H1 (cell line): ENCODE measurements at regions not wholly inside any gene's neighbourhood (a gene's known extent, or its start where the extent isn't known, plus 50 kb on each side); places are given as distances from the start of the nearest gene placed in this dataset.

Experiments used
- CTCF ChIA-PET: fragments of 300-600 bp; sonication (Branson Sonifier 250); formaldehyde crosslinking; loops from one replicate; lab custom pipeline; 2021; ENCODE audit not compliant: partially characterized antibody; lab: Charles Lee
- POLR2A ChIA-PET: fragments of 300-600 bp; sonication (Branson Sonifier 250); formaldehyde crosslinking; loops from one replicate; lab custom pipeline; 2021; ENCODE audit warnings: inconsistent platforms; ENCODE audit not compliant: partially characterized antibody; lab: Charles Lee
- DNase-seq, 2 experiments: peaks; one replicate each; pipeline versions ENCODE4 v3.0.0 to v3.0.0-alpha.2; 2010 to 2022; ENCODE audit warnings: low spot score in 2 of 2, low read depth in 1 of 2, mixed read lengths in 1 of 2
- FAIRE-seq: peaks from 2 replicates; lab custom pipeline; 2011; peaks lifted over from hg19 to GRCh38; lab: Jason Lieb, UNC
- H2AFZ ChIP-seq: 2 replicates; pipeline ENCODE4 v1.8.1; 2012; ENCODE audit warnings: low read length, inconsistent platforms
- H2AK5ac ChIP-seq: 2 replicates; pipeline ENCODE4 v1.6.1; 2013; ENCODE audit warnings: low read depth, low read length
- H2BK120ac ChIP-seq: replicated peaks from 2 replicates; pipeline ENCODE3; 2013; ENCODE audit warnings: low read depth, low read length, inconsistent platforms
- H2BK12ac ChIP-seq: 2 replicates; pipeline ENCODE4 v1.6.1; 2013; ENCODE audit warnings: low read depth, low read length
- H2BK15ac ChIP-seq: 2 replicates; pipeline ENCODE4 v1.6.1; 2013; ENCODE audit warnings: low read length
- H2BK20ac ChIP-seq: 2 replicates; pipeline ENCODE4 v1.6.1; 2013; ENCODE audit warnings: low read length
- H2BK5ac ChIP-seq: 2 replicates; pipeline ENCODE4 v1.6.1; 2013; ENCODE audit warnings: low read depth, low read length
- H3K14ac ChIP-seq: 2 replicates; pipeline ENCODE4 v1.6.1; 2013; ENCODE audit warnings: inconsistent platforms; ENCODE audit not compliant: insufficient read length
- H3K18ac ChIP-seq: 2 replicates; pipeline ENCODE4 v1.6.1; 2013; ENCODE audit warnings: low read length; ENCODE audit errors: extremely low read depth
- H3K23ac ChIP-seq: 2 replicates; pipeline ENCODE4 v1.6.1; 2013; ENCODE audit warnings: inconsistent platforms; ENCODE audit not compliant: insufficient read length
- H3K23me2 ChIP-seq: 2 replicates; pipeline ENCODE4 v1.6.1; 2013; ENCODE audit warnings: low read depth, low read length
- H3K27ac ChIP-seq: 2 replicates; pipeline ENCODE4 v1.6.1; 2011; ENCODE audit warnings: low read depth, low read length, inconsistent platforms
- H3K27me3 ChIP-seq, 4 experiments: replicated peaks in 1 of 4; 1 replicate in 1 of 4; 2 replicates in 3 of 4; pipeline versions ENCODE4 v1.6.1 to v1.8.1; 2011 to 2013; ENCODE audit warnings: low read length in 3 of 4, mild to moderate bottlenecking in 3 of 4, inconsistent platforms in 2 of 4, mixed read lengths in 2 of 4, moderate library complexity in 1 of 4; ENCODE audit not compliant: control insufficient read depth in 3 of 4, insufficient read depth in 3 of 4; ENCODE audit errors: extremely low read depth in 1 of 4
- H3K36me3 ChIP-seq, 4 experiments: 2 replicates each; pipeline versions ENCODE4 v1.6.1 to v1.8.1; 2011 to 2013; ENCODE audit warnings: mild to moderate bottlenecking in 4 of 4, low read length in 3 of 4, moderate library complexity in 2 of 4, control low read depth in 1 of 4, inconsistent platforms in 1 of 4; ENCODE audit not compliant: insufficient read depth in 4 of 4, control insufficient read depth in 2 of 4
- H3K4ac ChIP-seq: replicated peaks from 2 replicates; pipeline ENCODE3; 2013; ENCODE audit warnings: low read length, low read depth, mixed read lengths, inconsistent platforms; ENCODE audit not compliant: insufficient read length
- H3K4me1 ChIP-seq, 4 experiments: replicated peaks in 1 of 4; 1 replicate in 1 of 4; 2 replicates in 3 of 4; pipeline versions ENCODE4 v1.6.1 to v1.8.1; 2011 to 2013; ENCODE audit warnings: low read length in 3 of 4, inconsistent platforms in 2 of 4, mixed read lengths in 1 of 4; ENCODE audit not compliant: insufficient read depth in 4 of 4, control insufficient read depth in 3 of 4
- H3K4me2 ChIP-seq, 2 experiments: 2 replicates each; pipeline versions ENCODE4 v1.6.1 to v1.8.1; 2011 to 2013; ENCODE audit warnings: low read depth in 2 of 2, low read length in 2 of 2, control low read depth in 1 of 2, inconsistent platforms in 1 of 2, mild to moderate bottlenecking in 1 of 2; ENCODE audit not compliant: insufficient read depth in 1 of 2
- H3K4me3 ChIP-seq, 4 experiments: fragments of 200-600, 300-600 bp in 1 of 4; sonication (generic), shearing (Covaris generic), sonication (Bioruptor Twin) in 1 of 4; 2 replicates each; pipeline versions ENCODE4 v1.5.1 to v1.8.1; 2011 to 2016; ENCODE audit warnings: low read length in 4 of 4, low read depth in 3 of 4, control low read depth in 2 of 4, inconsistent platforms in 2 of 4, mild to moderate bottlenecking in 2 of 4, mixed read lengths in 1 of 4, moderate library complexity in 1 of 4; ENCODE audit not compliant: insufficient read depth in 2 of 4; ENCODE audit errors: extremely low read depth in 1 of 4
- H3K56ac ChIP-seq: replicated peaks from 2 replicates; pipeline ENCODE3; 2013; ENCODE audit warnings: low read depth, mild to moderate bottlenecking, mixed read lengths, low read length, inconsistent platforms; ENCODE audit not compliant: insufficient read length
- H3K79me1 ChIP-seq: 2 replicates; pipeline ENCODE4 v1.6.1; 2013; ENCODE audit warnings: low read depth, low read length, control low read depth
- H3K79me2 ChIP-seq, 2 experiments: 2 replicates each; pipeline versions ENCODE4 v1.6.1 to v1.8.1; 2012 to 2013; ENCODE audit warnings: low read length in 2 of 2, mild to moderate bottlenecking in 2 of 2, inconsistent platforms in 1 of 2; ENCODE audit not compliant: insufficient read depth in 2 of 2, control insufficient read depth in 1 of 2
- H3K9ac ChIP-seq, 4 experiments: replicated peaks in 1 of 4; 1 replicate in 1 of 4; 2 replicates in 3 of 4; pipeline versions ENCODE4 v1.6.1 to v1.8.1; 2011 to 2013; ENCODE audit warnings: low read depth in 3 of 4, low read length in 3 of 4, control low read depth in 2 of 4, mild to moderate bottlenecking in 2 of 4, moderate library complexity in 2 of 4, inconsistent platforms in 1 of 4; ENCODE audit errors: extremely low read depth in 1 of 4
- H3K9me3 ChIP-seq, 2 experiments: 2 replicates each; pipeline versions ENCODE4 v1.6.1 to v1.8.1; 2012 to 2013; ENCODE audit warnings: mild to moderate bottlenecking in 2 of 2, moderate library complexity in 2 of 2, control low read depth in 1 of 2, inconsistent platforms in 1 of 2, low read depth in 1 of 2, low read length in 1 of 2, mixed read lengths in 1 of 2; ENCODE audit not compliant: insufficient read depth in 2 of 2
- H4K20me1 ChIP-seq, 2 experiments: replicated peaks in 1 of 2; 2 replicates each; pipeline versions ENCODE3 to v1.8.1; 2011 to 2013; ENCODE audit warnings: inconsistent platforms in 2 of 2, low read length in 2 of 2, mild to moderate bottlenecking in 1 of 2; ENCODE audit not compliant: insufficient read depth in 2 of 2, control insufficient read depth in 1 of 2
- H4K5ac ChIP-seq: 2 replicates; pipeline ENCODE4 v1.6.1; 2013; ENCODE audit warnings: low read length, low read depth, mixed read lengths, inconsistent platforms; ENCODE audit not compliant: insufficient read length
- H4K8ac ChIP-seq: 2 replicates; pipeline ENCODE4 v1.8.0; 2013; ENCODE audit warnings: mild to moderate bottlenecking, moderate library complexity, low read length, inconsistent platforms; ENCODE audit not compliant: insufficient read depth; ENCODE audit errors: extremely low read depth
- H4K91ac ChIP-seq: replicated peaks from 2 replicates; pipeline ENCODE3; 2013; ENCODE audit warnings: low read length, mixed read lengths, inconsistent platforms; ENCODE audit not compliant: insufficient read length
- CBX8 ChIP-seq: fragments of 300-800, 300-1000 bp; sonication (generic); IDR thresholded peaks from 2 replicates; pipeline ENCODE4 v1.7.1; 2016; ENCODE audit warnings: low read depth, low read length, borderline replicate concordance
- CHD2 ChIP-seq: IDR thresholded peaks from 2 replicates; pipeline ENCODE4 v1.6.1; 2012; ENCODE audit warnings: low read length, improper control_type of control experiment
- EZH2 ChIP-seq: fragments of 200-600 bp; sonication (generic); IDR thresholded peaks from 2 replicates; pipeline ENCODE4 v1.7.1; 2012; ENCODE audit warnings: low read depth, mild to moderate bottlenecking, moderate library complexity, low read length, inconsistent platforms; ENCODE audit not compliant: severe bottlenecking
- PHF8 ChIP-seq: fragments of 200-600 bp; sonication (generic); conservative IDR thresholded peaks from 2 replicates; pipeline ENCODE4 v1.7.1; 2012; ENCODE audit warnings: low read depth, mild to moderate bottlenecking, inconsistent platforms, low read length, moderate library complexity
- POLR2A ChIP-seq, 2 experiments: IDR thresholded peaks; 1 replicate in 1 of 2; 2 replicates in 1 of 2; pipeline ENCODE4 v1.6.1; 2011; ENCODE audit warnings: low read depth in 2 of 2, low read length in 2 of 2, mild to moderate bottlenecking in 2 of 2; ENCODE audit errors: control extremely low read depth in 1 of 2
- POU5F1 ChIP-seq: IDR thresholded peaks from 2 replicates; pipeline ENCODE4 v1.6.1; 2011; ENCODE audit warnings: low read depth, mild to moderate bottlenecking, low read length, moderate library complexity
- RXRA ChIP-seq: IDR thresholded peaks from 2 replicates; pipeline ENCODE4 v1.6.1; 2011; ENCODE audit warnings: low read depth, mild to moderate bottlenecking, low read length, moderate library complexity; ENCODE audit not compliant: insufficient read depth
- SIX5 ChIP-seq: IDR thresholded peaks from 2 replicates; pipeline ENCODE4 v1.6.1; 2011; ENCODE audit warnings: mild to moderate bottlenecking, low read depth, low read length
- SUZ12 ChIP-seq: fragments of 200-600 bp; sonication (generic); IDR thresholded peaks from 2 replicates; pipeline ENCODE4 v1.6.1; 2012; ENCODE audit warnings: mild to moderate bottlenecking, inconsistent platforms, low read length, moderate library complexity, mixed read lengths
- WGBS, 2 experiments: shearing (Covaris generic) in 1 of 2; methylation state at CpG; one replicate each; pipeline versions ENCODE4 v1.1.6 to v1.1.7; 2013 to 2015; ENCODE audit warnings: low lambda C conversion rate in 2 of 2, mixed read lengths in 2 of 2, inconsistent platforms in 1 of 2, low coverage in 1 of 2, missing lambda C conversion rate in 1 of 2; ENCODE audit not compliant: insufficient replicate concordance in 2 of 2, insufficient coverage in 1 of 2, insufficient read length in 1 of 2; ENCODE audit errors: extremely low coverage in 1 of 2, missing lambda C conversion rate in 1 of 2; 5-methylcytosine and 5-hydroxymethylcytosine counted together
- TF ChIP-seq, protein P1 (sequence below): IDR thresholded peaks from 2 replicates; pipeline ENCODE4 v1.6.1; 2011; ENCODE audit warnings: low read depth, mild to moderate bottlenecking, low read length; ENCODE audit not compliant: insufficient read depth

DNA sequence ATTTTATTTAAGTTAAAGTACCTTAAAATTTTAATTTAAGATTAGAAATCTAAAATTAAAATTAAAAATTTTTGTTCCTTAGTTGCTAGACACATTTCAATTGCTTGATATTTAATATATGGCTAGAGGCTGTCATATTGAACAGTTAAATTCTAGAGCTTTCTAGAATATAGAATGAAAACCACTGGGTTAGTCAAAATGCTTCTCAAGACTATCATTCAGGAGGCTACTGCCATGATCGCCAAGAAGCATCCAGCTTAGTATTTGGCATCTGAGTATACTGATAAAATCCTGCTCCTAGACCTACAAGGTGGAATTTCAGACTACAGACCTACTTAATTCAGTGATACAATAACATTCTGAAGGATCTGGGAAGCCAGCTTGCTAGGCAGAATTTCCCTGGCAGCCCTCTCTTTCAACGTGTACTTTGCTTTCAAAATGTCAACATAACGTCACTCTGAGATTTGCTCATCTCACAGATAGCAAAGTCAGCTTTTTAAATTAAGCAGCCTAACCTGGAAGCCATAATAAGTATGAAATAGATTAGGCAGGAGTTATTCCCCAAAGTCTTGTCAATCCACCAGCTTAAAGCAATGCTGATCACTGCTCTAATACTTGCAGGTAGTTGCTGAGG is 525.8 kb downstream of the FSCB start:
- no peaks in the 10 kb centered on the region for H3K79me2 ChIP-seq
- H2BK20ac ChIP-seq = no peak overlapping the region
- no peaks in the 10 kb centered on the region for H3K36me3 ChIP-seq
- H4K91ac ChIP-seq = no peak overlapping the region
- H3K18ac ChIP-seq = no peak overlapping the region
- no peak overlapping the region for H3K4me3 ChIP-seq
- no peak overlapping the region for H3K4me2 ChIP-seq
- 0 out of 7 replicates have a peak, but pooled peaks cover 0 to 2% (median 0%) of the 10 kb centered on the region in 4 experiments for H3K4me1 ChIP-seq
- peak overlapping the region; percentile 3; the same call in 1 of the 2 replicates for H2AFZ ChIP-seq
- no peak overlapping the region for H4K8ac ChIP-seq
- H3K27ac ChIP-seq = no peak overlapping the region
- H3K27me3 ChIP-seq = no peaks in the 10 kb centered on the region
- H3K9me3 ChIP-seq = peaks cover 0 to 5% of the 10 kb centered on the region in 2 experiments; a peak in 1 of 4 replicates
- ChIA-PET CTCF (no interaction called here), POLR2A (no interaction called here)
- no peak overlapping the region for H2BK15ac ChIP-seq
- no peak overlapping the region for H2BK12ac ChIP-seq
- no peaks in the 10 kb centered on the region for H3K23me2 ChIP-seq
- H3K4ac ChIP-seq = no peak overlapping the region
- no peak overlapping the region for H3K23ac ChIP-seq
- H2BK120ac ChIP-seq = no peak overlapping the region
- H4K5ac ChIP-seq = no peak overlapping the region
- no peak for TF ChIP-seq SUZ12
- no peak for TF ChIP-seq SIX5
- no peak for TF ChIP-seq PHF8
- no peak for TF ChIP-seq POU5F1
- TF ChIP-seq EZH2 = no peak
- TF ChIP-seq, protein P1, sequence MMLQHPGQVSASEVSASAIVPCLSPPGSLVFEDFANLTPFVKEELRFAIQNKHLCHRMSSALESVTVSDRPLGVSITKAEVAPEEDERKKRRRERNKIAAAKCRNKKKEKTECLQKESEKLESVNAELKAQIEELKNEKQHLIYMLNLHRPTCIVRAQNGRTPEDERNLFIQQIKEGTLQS = no peak
- no peak for TF ChIP-seq POLR2A (IDR thresholded peaks at IDR 0.05; ENCODE audit: control extremely low read depth in 1 of 2, low read depth in 2 of 2, low read length in 2 of 2)
- no peak for TF ChIP-seq RXRA
- TF ChIP-seq CHD2 = no peak
- TF ChIP-seq CBX8 = no peak
- no peaks in the 10 kb centered on the region for H3K79me1 ChIP-seq
- no peak overlapping the region for H3K56ac ChIP-seq
- H2BK5ac ChIP-seq = no peak overlapping the region
- no peak for DNase-seq
- no peak overlapping the region for H2AK5ac ChIP-seq
- WGBS, 2 experiments = 87% methylated on average over 3 of the region's 3 CpGs; no CpG with 5 or more reads in 1 of the 2 experiments
- H3K14ac ChIP-seq = no peak overlapping the region
- H3K9ac ChIP-seq = no peak overlapping the region
- no peak for FAIRE-seq
- no peaks in the 10 kb centered on the region for H4K20me1 ChIP-seq
